Neuronal stem cell (in vitro differentiated cells): ENCODE measurements at regions not wholly inside any gene's neighbourhood (a gene's known extent, or its start where the extent isn't known, plus 50 kb on each side); places are given as distances from the start of the nearest gene placed in this dataset.
"Not testable (repeated sequence)": the region's sequence is repeated elsewhere in the genome, so short reads cannot be mapped to it uniquely, and the experiment has no call there.

Source experiments
- DNase-seq: peaks from one replicate; pipeline ENCODE4 v3.0.0-alpha.2; 2013; ENCODE audit warnings: low spot score
- H2AFZ ChIP-seq: one replicate; pipeline ENCODE4 v1.6.1; 2013; ENCODE audit warnings: mild to moderate bottlenecking, low read length, inconsistent platforms
- H2AK5ac ChIP-seq: 2 replicates; pipeline ENCODE4 v1.6.1; 2013; ENCODE audit warnings: low read depth, mild to moderate bottlenecking, inconsistent platforms, low read length, moderate library complexity, mixed read lengths
- H2BK120ac ChIP-seq: 2 replicates; pipeline ENCODE4 v1.6.1; 2013; ENCODE audit warnings: low read depth, mild to moderate bottlenecking, inconsistent platforms, low read length, moderate library complexity, mixed read lengths
- H2BK12ac ChIP-seq: one replicate; pipeline ENCODE4 v1.6.1; 2013; ENCODE audit warnings: low read length, inconsistent platforms
- H2BK15ac ChIP-seq: 2 replicates; pipeline ENCODE4 v1.6.1; 2013; ENCODE audit warnings: mild to moderate bottlenecking, low read length, inconsistent platforms, mixed read lengths
- H2BK5ac ChIP-seq: one replicate; pipeline ENCODE4 v1.6.1; 2013; ENCODE audit warnings: inconsistent platforms, mild to moderate bottlenecking, low read length, moderate library complexity
- H3K14ac ChIP-seq: one replicate; pipeline ENCODE4 v1.6.1; 2013; ENCODE audit warnings: low read length, inconsistent platforms
- H3K18ac ChIP-seq: 2 replicates; pipeline ENCODE4 v1.6.1; 2013; ENCODE audit warnings: low read length, inconsistent platforms
- H3K23ac ChIP-seq: 2 replicates; pipeline ENCODE4 v1.6.1; 2013; ENCODE audit warnings: low read depth, mild to moderate bottlenecking, mixed read lengths, low read length, inconsistent platforms; ENCODE audit not compliant: poor library complexity
- H3K27ac ChIP-seq: replicated peaks from 3 replicates; pipeline ENCODE4 v1.5.1; 2013; ENCODE audit warnings: low read length, inconsistent platforms
- H3K27me3 ChIP-seq, 3 experiments: 2 replicates each; pipeline ENCODE4 v1.6.1; 2013; ENCODE audit warnings: low read length in 3 of 3, mild to moderate bottlenecking in 2 of 3, inconsistent platforms in 1 of 3, low read depth in 1 of 3, mixed read lengths in 1 of 3, moderate library complexity in 1 of 3; ENCODE audit not compliant: control insufficient read depth in 3 of 3, insufficient read depth in 3 of 3
- H3K36me3 ChIP-seq, 2 donors: replicated peaks in 1 of 2; 2 replicates each; pipeline ENCODE4 v1.6.1; 2013; ENCODE audit warnings: low read length in 2 of 2; ENCODE audit not compliant: control insufficient read depth in 2 of 2, insufficient read depth in 2 of 2
- H3K4ac ChIP-seq: 2 replicates; pipeline ENCODE4 v1.6.1; 2013; ENCODE audit warnings: inconsistent platforms, mild to moderate bottlenecking, low read length, moderate library complexity
- H3K4me1 ChIP-seq, 2 donors: 1 replicate in 1 of 2; 2 replicates in 1 of 2; pipeline ENCODE4 v1.6.1; 2013; ENCODE audit warnings: low read length in 2 of 2, low read depth in 1 of 2; ENCODE audit not compliant: control insufficient read depth in 2 of 2, insufficient read depth in 1 of 2
- H3K4me2 ChIP-seq: one replicate; pipeline ENCODE4 v1.6.1; 2013; ENCODE audit warnings: mild to moderate bottlenecking, low read length, inconsistent platforms; ENCODE audit not compliant: insufficient read depth, poor library complexity, severe bottlenecking
- H3K4me3 ChIP-seq, 2 donors: 2 replicates each; pipeline ENCODE4 v1.5.1; 2013; ENCODE audit warnings: low read length in 2 of 2, mild to moderate bottlenecking in 2 of 2, inconsistent platforms in 1 of 2, moderate library complexity in 1 of 2
- H3K79me1 ChIP-seq: one replicate; pipeline ENCODE4 v1.6.1; 2013; ENCODE audit warnings: low read depth, mild to moderate bottlenecking, inconsistent platforms, low read length, moderate library complexity
- H3K9ac ChIP-seq: one replicate; pipeline ENCODE4 v1.6.1; 2013; ENCODE audit warnings: mild to moderate bottlenecking, low read depth, low read length, inconsistent platforms; ENCODE audit not compliant: poor library complexity
- H3K9me3 ChIP-seq, 2 donors: replicated peaks in 1 of 2; 2 replicates each; pipeline versions ENCODE3 to v1.6.1; 2013; ENCODE audit warnings: low read length in 2 of 2, mild to moderate bottlenecking in 2 of 2, inconsistent platforms in 1 of 2, low read depth in 1 of 2, mixed read lengths in 1 of 2, moderate library complexity in 1 of 2; ENCODE audit not compliant: control insufficient read depth in 2 of 2, insufficient read depth in 1 of 2
- H4K8ac ChIP-seq: one replicate; pipeline ENCODE4 v1.6.1; 2013; ENCODE audit warnings: low read depth, mild to moderate bottlenecking, inconsistent platforms, low read length, moderate library complexity
- H4K91ac ChIP-seq: one replicate; pipeline ENCODE4 v1.6.1; 2013; ENCODE audit warnings: low read length, low read depth, mild to moderate bottlenecking, inconsistent platforms; ENCODE audit not compliant: poor library complexity
- WGBS, 2 donors: extraction: QIAGEN DNeasy Blood & Tissue Kit; methylation state at CpG; one replicate each; pipeline ENCODE4 v1.1.7; 2013; ENCODE audit warnings: missing lambda C conversion rate in 2 of 2, mixed read lengths in 1 of 2; ENCODE audit not compliant: insufficient read length in 2 of 2, insufficient replicate concordance in 1 of 2; ENCODE audit errors: extremely low coverage in 2 of 2; 5-methylcytosine and 5-hydroxymethylcytosine counted together

GRCh38 chr6:85357651-85358050 is 92.2 kb upstream of the NT5E start:
- no peaks in the 10 kb centered on the region for H3K4me1 ChIP-seq
- H2BK120ac ChIP-seq, result no peak overlapping the region
- no peak overlapping the region for H3K4me3 ChIP-seq
- H3K27me3 ChIP-seq, result peaks cover 0 to 5% (median 2%) of the 10 kb centered on the region in 3 experiments
- no peak overlapping the region for H2AK5ac ChIP-seq
- H3K9me3 ChIP-seq, result no peaks in the 10 kb centered on the region
- H3K23ac ChIP-seq, result no peak overlapping the region
- H3K9ac ChIP-seq, result no peak overlapping the region
- no peak overlapping the region for H3K18ac ChIP-seq
- DNase-seq, result no peak
- H4K91ac ChIP-seq, result no peak overlapping the region
- H4K8ac ChIP-seq, result no peak overlapping the region
- H3K14ac ChIP-seq, result no peak overlapping the region
- no peak overlapping the region for H3K4me2 ChIP-seq
- H2BK15ac ChIP-seq, result no peak overlapping the region
- no CpG with 5 or more reads among the region's 1 CpG for WGBS, 2 donors
- no peaks in the 10 kb centered on the region for H3K79me1 ChIP-seq
- no peak overlapping the region for H2AFZ ChIP-seq
- no peak overlapping the region for H2BK12ac ChIP-seq
- no peak overlapping the region for H2BK5ac ChIP-seq
- H3K4ac ChIP-seq, result no peak overlapping the region
- no peaks in the 10 kb centered on the region for H3K36me3 ChIP-seq
- H3K27ac ChIP-seq, result no peak overlapping the region

- no CpG with 5 or more reads among the region's 3 CpGs for WGBS, 2 donors
- H3K4me1 ChIP-seq, H2BK15ac ChIP-seq, H2AFZ ChIP-seq, H2AK5ac ChIP-seq, H3K36me3 ChIP-seq, DNase-seq, H3K9me3 ChIP-seq, H4K91ac ChIP-seq, H3K14ac ChIP-seq, H3K4me3 ChIP-seq, H3K27ac ChIP-seq, H3K9ac ChIP-seq, H3K79me1 ChIP-seq, H3K4ac ChIP-seq, H4K8ac ChIP-seq, H3K27me3 ChIP-seq, H2BK120ac ChIP-seq, H3K4me2 ChIP-seq, H2BK12ac ChIP-seq, H3K23ac ChIP-seq, H2BK5ac ChIP-seq, H3K18ac ChIP-seq: not testable (repeated sequence)
Observed at GRCh38 chr6:85356743-85357142, 93.1 kb upstream of the NT5E start.

- no peaks in the 10 kb centered on the region for H3K79me1 ChIP-seq
- H2AK5ac ChIP-seq, result no peak overlapping the region
- no peak overlapping the region for H2BK12ac ChIP-seq
- H3K9ac ChIP-seq, result no peak overlapping the region
- no peaks in the 10 kb centered on the region for H3K9me3 ChIP-seq
- no peak overlapping the region for H4K8ac ChIP-seq
- no peak overlapping the region for H3K27ac ChIP-seq
- no peak overlapping the region for H3K4me3 ChIP-seq
- no peak overlapping the region for H2BK120ac ChIP-seq
- WGBS, 2 donors, result no CpG with 5 or more reads among the region's 2 CpGs
- H2AFZ ChIP-seq, result no peak overlapping the region
- DNase-seq, result no peak
- no peak overlapping the region for H4K91ac ChIP-seq
- no peak overlapping the region for H3K4ac ChIP-seq
- no peak overlapping the region for H3K18ac ChIP-seq
- H3K4me2 ChIP-seq, result no peak overlapping the region
- no peak overlapping the region for H2BK5ac ChIP-seq
- H3K23ac ChIP-seq, result no peak overlapping the region
- no peaks in the 10 kb centered on the region for H3K36me3 ChIP-seq
- H2BK15ac ChIP-seq, result no peak overlapping the region
- H3K4me1 ChIP-seq, result no peaks in the 10 kb centered on the region
- H3K14ac ChIP-seq, result no peak overlapping the region
- peaks cover 0 to 5% (median 2%) of the 10 kb centered on the region in 3 experiments for H3K27me3 ChIP-seq
Observed at GRCh38 chr6:85355816-85356215, 94.1 kb upstream of the NT5E start.

- peak; percentile 57 for DNase-seq
- Histone ChIP-seq H3K18ac (no peak overlapping the region), H4K91ac (no peak overlapping the region), H2BK15ac (no peak overlapping the region), H2AFZ (no peak overlapping the region), H3K4me2 (no peak overlapping the region), H3K79me1 (no peaks in the 10 kb centered on the region), H2AK5ac (no peak overlapping the region), H3K23ac (no peak overlapping the region), H2BK5ac (no peak overlapping the region), H3K4me1 (no peaks in the 10 kb centered on the region), H4K8ac (no peak overlapping the region), H3K4ac (no peak overlapping the region), H3K36me3 (no peaks in the 10 kb centered on the region), H3K4me3 (no peak overlapping the region), H3K14ac (no peak overlapping the region), H3K9me3 (no peaks in the 10 kb centered on the region), H3K9ac (no peak overlapping the region), H3K27me3 (peaks cover 0 to 5% (median 2%) of the 10 kb centered on the region in 3 experiments), H2BK12ac (no peak overlapping the region), H2BK120ac (no peak overlapping the region), H3K27ac (no peak overlapping the region)
- no CpG with 5 or more reads among the region's 10 CpGs for WGBS, 2 donors
Observed at GRCh38 chr6:85354761-85355618, 94.9 kb upstream of the NT5E start.
